ENCODE measurements at regions not wholly inside any gene's neighbourhood (a gene's known extent, or its start where the extent isn't known, plus 50 kb on each side); places are given as distances from the start of the nearest gene placed in this dataset.

DNA sequence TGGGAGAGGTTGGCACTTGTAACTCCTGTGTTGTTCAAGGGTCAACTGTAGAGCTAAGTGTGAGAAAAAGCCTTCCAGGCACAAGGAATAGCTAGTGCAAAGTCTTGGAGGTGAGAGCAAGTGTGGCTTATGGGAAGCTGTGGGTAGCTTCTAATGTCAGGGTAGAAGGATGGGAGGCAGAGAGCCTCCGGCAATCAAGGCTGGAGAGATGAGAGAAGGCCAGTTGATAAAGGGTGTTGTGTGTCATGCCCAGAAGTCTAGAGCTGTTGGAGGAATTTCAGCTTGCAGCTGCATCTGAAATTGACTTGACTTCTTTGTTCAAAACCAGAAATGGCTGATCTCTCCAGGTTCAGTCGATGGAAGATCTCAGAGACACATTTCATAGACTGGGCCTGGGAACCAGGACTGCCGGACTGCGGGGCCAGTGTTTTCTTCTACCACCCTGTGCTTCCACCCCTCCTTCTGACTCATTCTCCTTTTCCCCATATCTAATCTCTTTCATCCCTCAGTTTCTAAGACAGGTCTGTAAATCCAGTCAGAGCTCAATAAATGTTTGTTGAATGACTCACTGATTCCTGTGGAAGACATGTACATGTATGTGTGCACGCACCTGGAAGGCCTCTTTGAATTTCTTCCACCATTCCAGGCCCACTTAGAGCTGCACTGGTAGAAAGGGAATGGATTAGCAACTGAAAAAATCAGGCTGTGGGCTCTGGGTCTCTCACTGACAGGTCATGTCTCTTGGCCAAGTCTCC is 67.8 kb upstream of the KLF4 start:
- WGBS (ENCODE audit: insufficient coverage, low coverage, low lambda C conversion rate, missing lambda C conversion rate), result 67% methylated on average over 3 of the region's 5 CpGs
- TF ChIP-seq POLR2A (IDR thresholded peaks at IDR 0.05) (no peak), CTCF (IDR thresholded peaks at IDR 0.05) (no peak)
- Histone ChIP-seq H3K4me1 (peaks cover 0 to 11% (median 0%) of the 10 kb centered on the region in 4 donors), H3K27me3 (no peaks in the 10 kb centered on the region), H3K27ac (no peak overlapping the region), H3K9me3 (no peaks in the 10 kb centered on the region), H3K4me3 (no peak overlapping the region), H3K36me3 (no peaks in the 10 kb centered on the region)
- intact Hi-C loops (cut with DNase I), result no loop called here
- no peak for DNase-seq
- ATAC-seq, result no peak

DNA sequence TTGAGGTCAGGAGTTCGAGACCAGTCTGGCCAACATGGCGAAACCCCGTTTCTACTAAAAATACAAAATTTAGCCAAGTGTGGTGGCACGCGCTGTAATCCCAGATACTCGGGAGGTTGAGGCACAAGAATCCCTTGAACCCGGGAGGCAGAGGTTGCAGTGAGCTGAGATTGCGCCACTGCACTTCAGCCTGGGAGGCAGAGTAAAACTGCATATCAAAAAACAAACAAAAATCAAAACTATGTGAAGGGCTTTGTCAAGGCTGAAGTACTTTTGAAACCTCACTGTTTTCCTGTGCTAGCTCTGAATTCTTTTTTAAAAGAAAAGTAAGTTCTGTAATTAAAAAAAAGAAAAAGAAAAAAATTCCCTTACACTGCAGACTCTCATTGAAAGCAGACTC is 65.1 kb upstream of the KLF4 start:
- Histone ChIP-seq H3K9me3 (no peaks in the 10 kb centered on the region), H3K4me1 (peaks cover 0 to 11% (median 0%) of the 10 kb centered on the region in 4 donors), H3K27ac (no peak overlapping the region), H3K36me3 (no peaks in the 10 kb centered on the region), H3K4me3 (no peak overlapping the region), H3K27me3 (no peaks in the 10 kb centered on the region)
- intact Hi-C loops (cut with DNase I), result no loop called here
- 65% methylated on average over 7 of the region's 8 CpGs for WGBS (ENCODE audit: insufficient coverage, low coverage, low lambda C conversion rate, missing lambda C conversion rate)
- TF ChIP-seq POLR2A (IDR thresholded peaks at IDR 0.05) (no peak), CTCF (IDR thresholded peaks at IDR 0.05) (no peak)
- no peak for DNase-seq
- peak in 1 of 4 donors; percentile 47 for ATAC-seq

GRCh38 chr9:107548298-107549142 is 59.0 kb upstream of the KLF4 start:
- H3K4me3 ChIP-seq, result no peak overlapping the region
- DNase-seq (peak in 2 of 3 donors; percentile 24 to 53), ATAC-seq (peak; percentile 78 to 90 (median 84))
- WGBS (ENCODE audit: insufficient coverage, low coverage, low lambda C conversion rate, missing lambda C conversion rate), result 20% methylated on average over 9 of the region's 10 CpGs
- no peaks in the 10 kb centered on the region for H3K27me3 ChIP-seq
- H3K9me3 ChIP-seq, result no peaks in the 10 kb centered on the region
- peak overlapping the region; percentile 5 to 44 (median 19) for H3K27ac ChIP-seq
- H3K36me3 ChIP-seq, result no peaks in the 10 kb centered on the region
- intact Hi-C loops (cut with DNase I), result no loop called here
- peaks cover 0 to 29% (median 20%) of the 10 kb centered on the region in 4 donors for H3K4me1 ChIP-seq
- TF ChIP-seq CTCF (IDR thresholded peaks at IDR 0.05) (no peak), POLR2A (IDR thresholded peaks at IDR 0.05) (no peak)

DNA sequence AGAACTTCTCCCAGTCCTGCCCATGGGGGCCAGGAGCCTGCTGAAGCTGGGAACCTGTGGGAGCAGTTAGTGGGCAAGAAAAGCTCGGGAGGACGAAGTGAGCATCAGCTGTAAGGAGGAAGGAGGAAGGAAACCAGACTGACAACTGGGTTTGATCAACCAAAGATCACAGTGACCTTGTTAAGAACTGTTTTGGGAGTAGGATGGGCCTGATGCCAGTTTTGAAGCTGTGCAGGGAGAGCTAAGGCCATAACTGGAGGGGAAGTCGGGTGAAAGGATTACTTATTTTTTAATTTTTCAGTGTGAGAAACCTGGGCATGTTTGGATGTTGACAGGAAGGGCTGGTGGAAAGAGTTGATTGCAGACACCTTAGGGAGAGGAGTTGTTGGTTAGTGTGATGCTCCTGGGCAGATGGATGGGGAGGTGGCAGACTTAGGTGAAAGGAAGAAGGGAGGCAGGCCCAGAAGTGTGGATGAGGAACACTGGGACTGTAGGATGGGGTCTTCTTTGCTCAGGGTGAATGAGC is 58.3 kb upstream of the KLF4 start:
- peaks cover 0 to 29% (median 20%) of the 10 kb centered on the region in 4 donors for H3K4me1 ChIP-seq
- peak overlapping the region; percentile 5 to 44 (median 19) for H3K27ac ChIP-seq

More for the DNA sequence above, 58.3 kb upstream of the KLF4 start:
- WGBS (ENCODE audit: insufficient coverage, low coverage, low lambda C conversion rate, missing lambda C conversion rate), result 30% methylated on average over 3 of the region's 3 CpGs
- intact Hi-C loops (cut with DNase I), result no loop called here
- H3K9me3 ChIP-seq, result no peaks in the 10 kb centered on the region
- no peaks in the 10 kb centered on the region for H3K27me3 ChIP-seq
- TF ChIP-seq CTCF (IDR thresholded peaks at IDR 0.05) (no peak), POLR2A (IDR thresholded peaks at IDR 0.05) (no peak)
- DNase-seq, result no peak
- peak; percentile 10 to 41 (median 32) for ATAC-seq
- no peaks in the 10 kb centered on the region for H3K36me3 ChIP-seq
- H3K4me3 ChIP-seq, result no peak overlapping the region

All from right lobe of liver (tissue), 6 donors.